ENCODE measurements at regions not wholly inside any gene's neighbourhood (a gene's known extent, or its start where the extent isn't known, plus 50 kb on each side); places are given as distances from the start of the nearest gene placed in this dataset.
"Not testable (repeated sequence)": the region's sequence is repeated elsewhere in the genome, so short reads cannot be mapped to it uniquely, and the experiment has no call there.

- DNase-seq: no peak
Observed at GRCh38 chr1:169019419-169020058, 87.0 kb upstream of the ATP1B1 start.

- no peak for DNase-seq
Observed at GRCh38 chr1:169020684-169021083, 85.8 kb upstream of the ATP1B1 start.

GRCh38 chr1:169022648-169023047 lies 83.8 kb upstream of the ATP1B1 start:
- no peak for DNase-seq

GRCh38 chr1:169024255-169024654 lies 82.2 kb upstream of the ATP1B1 start:
- no peak for DNase-seq

GRCh38 chr1:169024800-169025271 lies 81.7 kb upstream of the ATP1B1 start:
- DNase-seq: no peak

- DNase-seq: no peak
Observed at GRCh38 chr1:169025412-169025811, 81.1 kb upstream of the ATP1B1 start.

- DNase-seq: no peak
Observed at GRCh38 chr1:169027607-169028320, 78.7 kb upstream of the ATP1B1 start.

GRCh38 chr1:169031566-169032224 lies 74.8 kb upstream of the ATP1B1 start:
- DNase-seq: no peak

- DNase-seq: no peak
Observed at GRCh38 chr1:169041366-169041765, 65.1 kb upstream of the ATP1B1 start.

GRCh38 chr1:169042377-169042776 lies 64.1 kb upstream of the ATP1B1 start:
- DNase-seq: no peak

- DNase-seq: no peak
Observed at GRCh38 chr1:169043823-169044222, 62.7 kb upstream of the ATP1B1 start.

- DNase-seq: no peak
Observed at GRCh38 chr1:169044296-169044695, 62.2 kb upstream of the ATP1B1 start.

- DNase-seq: no peak
Observed at GRCh38 chr1:169044971-169045370, 61.5 kb upstream of the ATP1B1 start.

- DNase-seq: no peak
Observed at GRCh38 chr1:169046671-169047070, 59.8 kb upstream of the ATP1B1 start.

GRCh38 chr1:169047074-169047473 lies 59.4 kb upstream of the ATP1B1 start:
- no peak for DNase-seq

GRCh38 chr1:169048043-169048442 lies 58.4 kb upstream of the ATP1B1 start:
- no peak for DNase-seq

GRCh38 chr1:169049258-169049938 lies 57.1 kb upstream of the ATP1B1 start:
- DNase-seq: no peak

GRCh38 chr1:169051171-169051570 lies 55.3 kb upstream of the ATP1B1 start:
- no peak for DNase-seq

GRCh38 chr1:169052171-169052570 lies 54.3 kb upstream of the ATP1B1 start:
- not testable (repeated sequence) for DNase-seq

GRCh38 chr1:169052727-169053126 lies 53.8 kb upstream of the ATP1B1 start:
- no peak for DNase-seq

GRCh38 chr1:169053196-169053595 lies 53.3 kb upstream of the ATP1B1 start:
- DNase-seq: no peak
